Left ventricle myocardium inferior (tissue), 1 donor: ENCODE measurements at regions not wholly inside any gene's neighbourhood (a gene's known extent, or its start where the extent isn't known, plus 50 kb on each side); places are given as distances from the start of the nearest gene placed in this dataset.
A peak's percentile ranks its signal among the peaks of the same experiment; 100 is the strongest.
"Not testable (repeated sequence)": the region's sequence is repeated elsewhere in the genome, so short reads cannot be mapped to it uniquely, and the experiment has no call there.

Experiments
- DNase-seq: peaks from one replicate; pipeline ENCODE4 v3.0.0-alpha.2; 2020
- H3K27ac ChIP-seq: fragments of 200-600 bp; replicated peaks from 2 replicates; pipeline ENCODE4 v1.8.0; 2021
- H3K27me3 ChIP-seq: fragments of 200-600 bp; 2 replicates; pipeline ENCODE4 v1.8.0; 2021; ENCODE audit warnings: low read depth
- H3K36me3 ChIP-seq: fragments of 200-600 bp; 2 replicates; pipeline ENCODE4 v1.8.0; 2021
- H3K4me1 ChIP-seq: fragments of 200-600 bp; 2 replicates; pipeline ENCODE4 v1.8.0; 2021
- H3K4me3 ChIP-seq: fragments of 200-600 bp; 2 replicates; pipeline ENCODE4 v1.8.0; 2021; ENCODE audit warnings: mild to moderate bottlenecking, moderate library complexity
- H3K9me3 ChIP-seq: fragments of 200-600 bp; replicated peaks from 2 replicates; pipeline ENCODE4 v1.8.0; 2021
- CTCF ChIP-seq: fragments of 200-600 bp; IDR thresholded peaks from 2 replicates; pipeline ENCODE4 v1.8.0; 2021; ENCODE audit warnings: antibody characterized with exemption, mild to moderate bottlenecking, borderline replicate concordance
- intact Hi-C: fragments of 100-400 bp; cut with micrococcal nuclease; formaldehyde crosslinking; loops from one replicate; pipeline ENCODE4 v1.11.0; 2022
- donor health status: DM: no; HTN: yes; CAD: no; lungs with severe emphysema.

DNA sequence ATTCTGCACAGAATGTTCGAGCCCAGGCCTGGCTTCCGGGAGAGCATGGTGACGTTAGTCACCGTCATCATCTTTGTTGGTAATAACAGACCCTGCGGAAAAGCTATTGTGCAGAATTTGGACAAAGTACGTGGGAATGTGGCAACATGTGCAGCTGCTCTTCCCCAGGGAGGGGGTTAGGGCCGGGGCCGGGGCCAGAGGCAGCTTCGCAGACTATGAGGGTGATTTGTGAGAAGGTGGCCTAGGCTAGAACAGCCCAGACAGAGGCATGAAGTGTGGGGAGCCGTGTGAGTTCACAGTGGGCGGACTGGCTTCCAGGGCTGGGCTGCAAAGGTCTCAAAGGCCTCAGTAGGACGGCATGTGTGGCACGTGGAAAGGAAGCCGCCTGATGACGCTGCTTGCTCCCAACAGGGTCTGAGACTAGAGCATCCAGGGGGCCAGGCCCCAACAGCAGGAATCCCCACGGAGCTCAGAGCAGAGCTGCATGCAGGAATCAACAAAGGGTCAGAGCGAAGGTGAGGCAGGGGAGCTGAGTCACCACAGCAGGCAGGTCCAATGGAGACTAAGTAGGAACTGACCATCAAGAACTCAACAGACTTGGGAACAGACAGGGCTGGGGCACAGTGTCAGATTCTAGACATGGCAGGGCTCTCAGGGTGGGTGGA lies 109.2 kb downstream of the NPIPB11 start:
- H3K27ac ChIP-seq, H3K27me3 ChIP-seq, H3K4me3 ChIP-seq, intact Hi-C loops, H3K36me3 ChIP-seq, DNase-seq, H3K9me3 ChIP-seq: not testable (repeated sequence)
- peaks cover 38% of the 10 kb centered on the region for H3K4me1 ChIP-seq

DNA sequence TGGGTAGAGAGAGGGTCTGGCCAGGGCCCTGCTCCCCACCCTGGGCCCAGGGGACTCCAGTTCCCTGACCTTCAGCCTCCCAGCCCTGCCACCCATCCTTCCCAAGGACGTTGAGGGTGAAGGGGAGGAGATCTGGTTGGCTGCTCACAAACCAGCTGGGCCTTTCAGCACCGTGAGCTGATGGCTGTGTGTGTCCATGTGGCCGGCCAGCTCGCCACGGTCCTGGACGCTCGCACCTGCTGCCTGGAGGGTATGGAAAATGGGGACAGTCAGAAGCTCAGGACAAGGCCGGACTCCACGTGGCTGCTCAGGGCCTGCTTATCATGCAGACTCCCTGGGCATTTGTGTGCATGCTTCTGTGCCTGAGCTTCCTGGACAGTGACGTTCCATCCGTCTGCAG lies 110.3 kb downstream of the NPIPB11 start:
- H3K36me3 ChIP-seq, H3K4me3 ChIP-seq, H3K9me3 ChIP-seq, intact Hi-C loops, H3K27me3 ChIP-seq, DNase-seq: not testable (repeated sequence)
- H3K4me1 ChIP-seq, result peaks cover 48% of the 10 kb centered on the region
- H3K27ac ChIP-seq, result peak overlapping the region; percentile 90

DNA sequence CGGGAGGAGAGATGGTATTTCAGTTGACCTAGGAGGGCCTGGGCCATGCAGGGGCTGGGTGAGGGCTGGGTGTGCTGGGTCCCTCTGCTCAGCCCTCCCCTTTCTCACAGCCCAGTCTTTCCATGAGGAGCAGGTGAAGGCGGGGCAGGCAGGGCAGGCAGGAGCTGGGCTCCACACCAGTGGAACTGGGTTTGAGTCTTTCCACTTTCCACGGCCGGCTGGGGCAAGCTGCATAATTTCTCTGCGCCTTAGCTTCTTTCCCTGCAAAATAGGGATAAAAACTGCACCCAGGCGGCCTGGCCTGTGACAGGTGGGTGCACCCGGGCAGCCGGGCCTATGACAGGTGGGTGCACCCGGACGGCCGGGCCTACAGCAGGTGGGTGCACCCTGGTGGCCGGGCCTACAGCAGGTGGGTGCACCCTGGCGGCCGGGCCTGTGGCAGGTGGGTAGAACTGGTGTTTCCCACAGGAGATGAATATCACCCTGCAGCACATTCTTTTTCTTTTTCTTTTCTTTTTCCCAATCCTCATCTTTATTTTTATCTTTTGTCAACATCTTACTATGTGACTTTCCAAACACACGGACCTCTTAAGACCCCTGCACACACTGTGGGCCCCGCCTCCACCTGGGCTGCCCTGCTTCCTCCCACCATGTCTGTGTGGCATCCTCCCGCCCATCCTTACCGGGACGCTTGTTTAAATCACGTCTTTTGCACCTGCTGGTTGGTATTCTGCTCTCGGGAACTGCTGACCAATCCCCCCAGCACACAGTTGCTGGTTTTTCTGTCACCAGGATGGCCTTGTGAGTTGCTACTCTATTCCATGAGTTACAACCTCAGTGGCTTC lies 111.3 kb downstream of the NPIPB11 start:
- H3K36me3 ChIP-seq, H3K9me3 ChIP-seq, DNase-seq, H3K27me3 ChIP-seq, intact Hi-C loops: not testable (repeated sequence)
- Histone ChIP-seq H3K4me1 (peaks cover 48% of the 10 kb centered on the region), H3K27ac (peak overlapping the region; percentile 90), H3K4me3 (peak overlapping the region; percentile 63)

DNA sequence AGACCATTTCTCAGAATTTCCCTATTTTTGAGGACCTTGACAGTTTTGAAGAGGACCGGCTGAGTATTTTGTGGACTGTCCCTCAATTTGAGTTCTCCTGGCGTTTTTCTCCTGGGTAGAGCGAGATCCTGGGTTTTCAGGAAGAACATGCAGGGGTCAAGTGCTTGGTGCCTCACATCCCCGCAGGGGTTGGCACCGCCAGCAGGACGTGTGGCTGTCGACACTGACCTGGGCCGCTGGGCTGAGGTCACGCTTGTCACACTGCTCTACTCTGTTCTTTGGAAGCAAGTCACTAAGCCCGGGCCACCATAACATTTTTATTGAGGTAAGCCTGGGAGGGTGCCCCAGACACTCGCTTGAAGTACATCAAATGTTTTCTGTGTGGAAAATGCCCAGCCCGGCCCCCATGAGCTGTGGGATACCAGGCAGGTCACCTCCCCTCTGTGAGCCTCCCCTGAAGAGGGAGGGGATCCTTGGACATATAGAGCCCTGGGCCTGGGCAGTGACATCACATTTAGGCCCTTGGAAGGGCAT lies 112.0 kb downstream of the NPIPB11 start:
- H3K4me1 ChIP-seq, result peaks cover 55% of the 10 kb centered on the region
- DNase-seq, result not testable (repeated sequence)
- peak overlapping the region; percentile 90 for H3K27ac ChIP-seq

DNA sequence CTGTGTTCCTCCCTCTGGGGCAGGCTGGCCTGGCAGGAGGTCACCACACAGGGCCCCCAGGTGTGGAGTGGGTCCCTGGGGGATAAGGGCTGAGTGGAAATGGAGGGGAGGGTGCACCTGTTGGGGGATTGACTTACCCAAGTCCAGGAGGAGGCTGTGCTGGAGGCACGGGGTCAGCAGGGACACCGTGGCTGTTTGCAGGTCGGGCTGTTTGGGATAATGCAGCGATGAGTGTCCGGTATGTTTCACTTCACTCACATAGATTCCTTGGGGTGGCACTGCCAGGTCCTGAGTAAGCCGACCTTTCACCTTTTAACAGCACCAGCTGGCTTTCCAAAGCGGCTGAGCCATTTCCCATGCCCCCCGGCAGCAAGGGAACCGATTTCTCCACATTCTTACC lies 113.0 kb downstream of the NPIPB11 start:
- Histone ChIP-seq H3K4me3 (peak overlapping the region; percentile 63), H3K4me1 (peaks cover 65% of the 10 kb centered on the region), H3K27ac (peak overlapping the region; percentile 90)
- H3K9me3 ChIP-seq, DNase-seq, H3K36me3 ChIP-seq, H3K27me3 ChIP-seq, intact Hi-C loops: not testable (repeated sequence)

More for the DNA sequence above, 112.0 kb downstream of the NPIPB11 start:
- H3K27me3 ChIP-seq, H3K9me3 ChIP-seq, intact Hi-C loops, H3K36me3 ChIP-seq: not testable (repeated sequence)
- peak overlapping the region; percentile 63 for H3K4me3 ChIP-seq

GRCh38 chr16:29292952-29293471 lies 113.5 kb downstream of the NPIPB11 start:
- H3K36me3 ChIP-seq, H3K27me3 ChIP-seq, intact Hi-C loops, H3K9me3 ChIP-seq: not testable (repeated sequence)
- Histone ChIP-seq H3K4me1 (peaks cover 70% of the 10 kb centered on the region), H3K27ac (peak overlapping the region; percentile 90), H3K4me3 (peak overlapping the region; percentile 63)
- peak; percentile 10 for TF ChIP-seq CTCF
- DNase-seq, result peak; percentile 69

DNA sequence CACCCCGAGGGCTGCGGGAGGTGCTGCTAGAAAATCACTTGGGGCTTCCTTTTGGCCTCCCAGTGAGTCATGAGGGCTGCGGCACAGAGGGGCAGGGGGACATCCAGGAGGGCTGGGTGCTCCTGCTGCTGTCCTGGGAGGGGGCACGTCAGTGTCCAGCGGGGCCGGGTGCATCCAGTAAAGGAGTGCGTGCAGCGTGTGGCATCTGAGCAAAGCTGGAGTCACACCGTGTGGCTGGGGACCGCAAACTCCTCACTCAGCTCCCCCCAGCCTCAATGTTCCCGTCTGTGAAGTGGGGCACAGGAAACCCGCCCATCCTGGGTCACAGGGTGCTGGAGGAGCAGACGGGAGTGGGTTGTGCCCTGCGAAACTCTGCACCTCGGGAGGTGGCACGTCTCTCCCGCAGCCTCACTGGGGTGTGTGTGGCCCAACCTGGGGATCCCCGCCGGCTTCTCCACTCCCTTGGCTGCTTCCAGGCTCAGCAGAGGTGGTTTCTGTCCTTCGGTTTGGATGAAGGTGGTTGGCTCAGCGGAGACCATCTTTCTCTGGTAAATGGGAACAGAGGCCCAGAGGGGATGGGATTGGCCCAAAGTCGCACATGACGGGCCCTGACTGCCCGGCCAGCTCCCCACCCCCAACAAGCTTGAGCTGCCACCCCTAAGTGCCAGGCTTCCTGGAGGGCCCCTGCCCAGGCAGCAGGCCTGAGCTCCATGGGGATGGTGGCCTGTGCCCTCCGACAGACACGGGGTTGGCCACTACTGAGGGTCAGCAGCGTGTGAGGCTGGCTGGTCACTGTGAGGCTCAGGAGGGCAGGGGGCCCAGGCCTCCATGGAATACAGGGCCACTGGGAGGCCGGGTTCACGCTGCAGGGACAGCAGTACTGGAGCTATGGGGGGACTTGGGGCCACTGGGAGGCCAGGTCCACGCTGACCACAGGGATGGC lies 114.9 kb downstream of the NPIPB11 start:
- DNase-seq, result not testable (repeated sequence)

More for the DNA sequence above, 114.9 kb downstream of the NPIPB11 start:
- intact Hi-C loops, H3K27me3 ChIP-seq, H3K9me3 ChIP-seq, H3K36me3 ChIP-seq: not testable (repeated sequence)
- Histone ChIP-seq H3K4me3 (peak overlapping the region; percentile 63), H3K27ac (peak overlapping the region; percentile 90), H3K4me1 (peaks cover 66% of the 10 kb centered on the region)
